GM18511 (cell line): ENCODE measurements at regions not wholly inside any gene's neighbourhood (a gene's known extent, or its start where the extent isn't known, plus 50 kb on each side); places are given as distances from the start of the nearest gene placed in this dataset.
"Not testable (repeated sequence)": the region's sequence is repeated elsewhere in the genome, so short reads cannot be mapped to it uniquely, and the experiment has no call there.

Experiments used
- ATAC-seq: cut with Tn5 transposase; IDR thresholded peaks from one replicate; pipeline ENCODE4 v1.9.1; 2021; ENCODE audit warnings: mild to moderate bottlenecking, moderate library complexity; ENCODE audit not compliant: unreplicated experiment

DNA sequence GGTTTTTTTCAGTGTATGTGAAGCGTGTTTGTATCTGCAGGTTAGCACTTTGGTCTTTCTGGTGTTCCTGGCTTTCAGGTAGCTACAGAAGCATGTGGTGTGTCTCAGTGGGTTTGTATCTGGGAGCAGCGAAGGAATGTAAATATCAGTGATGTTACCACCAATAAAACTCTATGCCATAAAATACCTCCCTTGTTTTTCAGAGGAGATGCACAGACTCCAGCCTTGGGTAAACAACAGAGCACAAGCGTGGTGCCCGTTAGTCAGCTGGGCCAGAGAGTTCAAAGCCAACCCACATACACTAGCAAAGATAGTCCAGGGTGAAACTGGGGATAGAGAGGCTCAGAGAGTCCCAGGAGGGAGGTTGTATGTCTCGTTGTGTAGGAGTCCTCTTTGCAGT lies 393.8 kb downstream of the SMOC2 start:
- ATAC-seq, result no peak

DNA sequence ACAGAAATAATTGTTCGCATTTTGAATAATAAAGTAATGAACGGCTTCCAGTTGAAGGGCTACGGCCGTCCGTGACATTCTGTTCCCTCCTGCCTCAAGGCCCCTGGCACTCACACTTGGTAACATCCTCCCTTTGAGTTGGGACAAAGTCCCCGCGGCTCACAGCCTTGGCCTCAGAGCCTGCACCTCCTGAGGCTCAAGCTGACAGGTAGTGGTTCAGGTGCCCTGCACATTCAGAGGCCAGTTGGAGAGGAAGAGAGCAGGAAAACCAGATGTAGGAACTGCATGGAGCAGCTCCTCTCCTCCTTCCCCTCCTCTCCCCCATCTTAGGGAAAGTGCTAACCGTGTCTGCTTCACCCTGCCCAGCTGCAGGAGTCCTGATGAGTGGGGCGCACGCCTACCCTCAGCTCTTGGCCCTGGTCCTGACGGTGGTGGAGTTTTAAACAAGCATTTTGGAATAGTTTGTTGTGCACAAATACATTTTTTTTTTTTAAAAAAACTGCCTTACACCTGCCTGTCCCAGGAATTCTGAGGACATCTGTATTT lies 393.1 kb downstream of the SMOC2 start:
- no peak for ATAC-seq

DNA sequence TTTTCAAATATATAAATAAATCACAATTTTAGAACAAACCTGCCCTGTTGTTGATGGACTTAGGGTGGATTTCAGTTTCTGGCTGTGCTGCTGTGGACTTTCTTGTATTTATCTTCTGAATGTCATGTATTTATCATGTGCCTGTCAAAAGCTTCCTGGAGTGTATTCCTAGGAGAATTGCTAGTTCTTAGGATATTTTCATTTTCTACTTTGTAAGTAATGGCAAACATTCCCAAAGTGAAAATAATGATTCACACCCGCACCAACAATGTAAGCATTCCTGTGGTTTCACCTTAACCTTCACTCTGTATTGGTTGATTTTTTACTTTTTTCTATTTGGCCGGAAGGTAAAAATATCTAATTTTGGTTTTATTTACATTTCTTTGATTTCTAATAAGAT lies 387.8 kb downstream of the SMOC2 start:
- ATAC-seq, result no peak

DNA sequence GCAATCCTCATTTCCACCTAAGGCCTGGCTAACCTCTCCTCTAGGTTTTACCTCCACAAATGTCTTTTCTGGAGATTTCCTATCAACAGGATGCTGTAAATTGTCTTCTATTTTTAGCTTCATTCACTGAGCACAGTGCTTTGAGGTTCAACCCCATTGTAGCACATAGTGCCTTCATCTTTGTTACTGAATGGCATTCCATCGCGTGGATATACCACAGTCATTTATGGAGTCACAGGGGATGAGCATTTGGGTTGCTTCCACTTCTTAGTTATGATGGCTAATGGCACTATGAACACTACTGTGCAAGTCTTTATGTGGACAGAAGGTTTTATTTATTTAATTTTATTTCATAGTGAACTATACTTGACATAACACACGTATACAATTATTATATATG lies 387.1 kb downstream of the SMOC2 start:
- ATAC-seq, result no peak

DNA sequence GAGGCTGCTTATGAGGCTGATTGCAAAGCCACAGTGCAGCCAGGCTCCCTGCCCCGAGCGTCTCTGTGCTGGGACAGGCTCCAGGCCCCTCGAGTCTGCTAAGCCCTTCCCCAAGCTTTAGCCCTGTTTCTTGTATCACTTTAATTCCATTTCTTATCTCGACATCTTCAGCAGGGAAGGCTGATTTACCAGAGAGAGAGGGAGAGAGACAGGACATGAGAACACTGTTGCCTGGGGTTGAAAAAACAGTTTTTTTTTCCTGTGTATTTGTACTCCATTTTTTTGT lies 386.5 kb downstream of the SMOC2 start:
- ATAC-seq, result no peak

DNA sequence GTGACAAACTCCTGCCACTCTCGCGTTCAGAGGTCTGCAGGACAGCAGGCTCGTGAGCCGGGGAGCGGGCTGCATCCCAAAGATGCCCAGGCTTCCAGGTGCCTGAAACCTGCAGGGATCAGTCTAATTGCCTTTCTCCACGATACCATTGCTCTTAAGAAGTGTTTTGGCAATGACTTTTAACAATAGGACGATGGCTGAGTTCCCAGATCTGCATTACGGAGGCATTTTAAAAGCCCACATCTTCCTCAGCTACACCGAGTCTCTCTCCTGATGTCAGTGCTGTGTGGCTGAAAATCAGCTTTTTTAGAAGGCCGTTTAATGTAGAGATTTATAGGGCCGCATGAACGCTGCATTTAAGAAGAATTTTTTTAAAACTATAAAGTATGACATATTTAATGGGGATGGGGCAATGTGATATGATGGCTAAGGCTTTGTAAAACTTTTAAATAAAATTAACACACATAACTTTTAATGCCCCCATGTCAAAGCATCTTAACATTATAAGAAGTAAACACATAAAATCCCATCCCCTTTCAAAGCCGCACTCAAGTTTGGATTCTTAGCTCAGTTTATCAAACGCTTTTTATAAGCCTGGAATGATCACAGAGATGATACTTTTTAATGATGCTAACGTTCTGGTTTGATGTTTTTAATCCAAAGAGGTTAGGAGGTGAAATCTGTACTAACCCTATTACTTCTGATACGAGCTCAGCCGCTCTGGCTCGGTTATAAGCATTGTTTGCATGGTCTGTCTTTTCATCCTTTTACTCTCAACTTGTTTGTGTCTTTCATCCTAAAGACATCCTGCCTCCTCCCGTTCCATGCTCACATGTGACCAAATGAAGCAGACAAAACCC lies 386.0 kb downstream of the SMOC2 start:
- ATAC-seq, result no peak

DNA sequence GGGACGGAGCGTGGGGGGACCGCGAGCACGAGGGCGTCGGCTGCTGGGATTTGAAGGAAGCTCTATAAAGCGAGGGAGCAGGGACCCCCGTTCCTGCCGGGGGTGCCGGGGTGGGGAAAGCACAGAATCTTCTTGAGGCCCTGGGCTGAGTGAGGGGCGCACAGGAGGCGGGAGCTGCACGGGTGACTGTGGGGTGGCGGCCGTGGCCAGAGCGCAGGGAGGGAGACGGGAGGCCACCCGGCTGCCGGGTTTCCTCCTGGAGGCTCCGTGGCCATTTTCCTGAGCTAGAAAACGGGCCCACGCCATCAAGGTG lies 385.1 kb downstream of the SMOC2 start:
- no peak for ATAC-seq

DNA sequence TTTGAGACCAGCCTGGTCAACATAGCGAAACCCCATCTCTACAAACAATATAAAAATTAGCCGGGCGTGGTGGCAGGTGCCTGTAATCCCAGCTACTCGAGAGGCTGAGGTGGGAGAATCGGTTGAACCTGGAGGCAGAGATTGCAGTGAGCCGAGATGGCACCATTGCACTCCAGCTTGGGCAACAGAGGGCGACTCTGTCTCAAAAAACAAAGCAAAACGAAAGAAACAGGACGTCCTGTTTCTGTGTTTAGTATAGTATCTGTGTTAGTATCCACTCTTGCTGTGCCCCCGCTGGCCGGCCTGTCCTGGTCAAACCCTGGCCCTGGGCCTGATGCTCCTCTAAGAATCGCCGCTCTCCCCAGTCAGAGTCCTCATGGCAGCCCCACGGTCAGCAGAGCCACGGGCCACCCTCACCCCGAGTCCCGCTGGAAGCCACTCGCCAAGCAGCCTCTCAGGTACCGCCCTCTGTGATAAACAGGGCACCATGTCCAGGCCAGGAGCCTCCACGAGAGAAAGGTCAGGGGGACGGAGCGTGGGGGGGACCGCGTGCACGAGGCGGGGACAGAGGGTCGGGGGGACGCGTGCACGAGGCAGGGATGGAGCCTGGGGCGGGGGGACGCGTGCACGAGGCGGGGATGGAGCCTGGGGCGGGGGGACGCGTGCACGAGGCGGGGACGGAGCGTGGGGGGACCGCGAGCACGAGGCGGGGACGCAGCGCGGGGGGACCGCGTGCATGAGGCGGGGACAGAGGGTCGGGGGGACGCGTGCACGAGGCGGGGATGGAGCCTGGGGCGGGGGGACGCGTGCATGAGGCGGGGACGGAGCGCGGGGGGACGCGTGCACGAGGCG lies 384.5 kb downstream of the SMOC2 start:
- no peak for ATAC-seq

DNA sequence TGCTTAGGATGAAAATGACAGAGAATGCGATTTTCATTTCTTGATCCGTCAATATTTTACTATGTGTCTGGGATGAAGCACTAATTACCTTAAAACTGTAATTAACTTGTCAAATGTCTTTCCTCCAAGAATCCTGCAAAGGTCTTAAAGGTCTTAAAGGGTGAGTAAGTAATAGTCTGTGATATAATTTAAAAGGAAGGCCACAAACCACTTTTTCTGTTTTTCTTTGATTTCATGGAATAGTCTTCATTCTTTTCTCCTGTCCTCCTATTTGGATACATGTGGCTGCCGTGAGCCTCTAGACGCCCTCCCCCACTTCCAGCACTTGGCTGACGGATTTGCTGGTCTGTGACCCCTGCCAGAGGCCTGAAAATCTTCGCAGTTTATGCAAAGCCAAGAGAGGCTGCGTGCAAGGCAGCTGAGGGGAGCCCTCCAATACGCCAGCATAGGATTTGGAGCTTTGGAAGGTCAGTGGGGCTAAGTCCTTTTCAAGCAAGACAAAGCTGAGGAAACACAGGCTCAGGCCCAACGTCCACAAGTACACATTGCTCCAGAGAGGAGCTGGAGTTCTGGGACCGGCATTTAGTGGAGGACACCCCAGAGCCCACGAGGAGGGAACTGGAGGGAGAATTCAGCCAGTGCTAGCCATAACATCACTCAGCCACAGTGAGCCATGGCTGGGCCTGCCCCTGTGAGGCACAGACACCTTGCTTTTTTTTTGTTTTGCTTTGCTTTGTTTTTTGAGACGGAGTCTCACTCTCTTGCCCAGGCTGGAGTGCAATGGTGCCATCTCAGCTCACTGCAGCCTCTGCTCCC lies 382.6 kb downstream of the SMOC2 start:
- no peak for ATAC-seq

DNA sequence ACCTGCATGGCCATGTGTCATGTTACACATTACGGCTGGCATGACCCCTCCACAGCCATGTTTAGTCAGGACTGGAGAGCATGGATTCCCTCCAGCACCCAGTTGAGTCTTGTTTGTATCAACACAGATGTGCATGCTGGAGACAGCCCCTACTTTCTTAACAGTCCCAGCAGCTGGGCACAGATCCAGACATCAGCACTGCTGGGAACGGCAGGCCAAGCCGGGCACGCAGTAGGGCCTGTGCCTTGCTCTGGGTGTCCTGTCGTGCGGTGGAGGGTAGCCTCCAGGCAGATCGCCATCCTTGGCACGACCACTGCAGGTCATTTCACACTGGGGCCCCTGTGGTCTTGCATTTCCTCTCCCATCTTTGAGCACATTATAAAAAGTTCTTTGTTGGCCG lies 381.4 kb downstream of the SMOC2 start:
- ATAC-seq, result no peak

DNA sequence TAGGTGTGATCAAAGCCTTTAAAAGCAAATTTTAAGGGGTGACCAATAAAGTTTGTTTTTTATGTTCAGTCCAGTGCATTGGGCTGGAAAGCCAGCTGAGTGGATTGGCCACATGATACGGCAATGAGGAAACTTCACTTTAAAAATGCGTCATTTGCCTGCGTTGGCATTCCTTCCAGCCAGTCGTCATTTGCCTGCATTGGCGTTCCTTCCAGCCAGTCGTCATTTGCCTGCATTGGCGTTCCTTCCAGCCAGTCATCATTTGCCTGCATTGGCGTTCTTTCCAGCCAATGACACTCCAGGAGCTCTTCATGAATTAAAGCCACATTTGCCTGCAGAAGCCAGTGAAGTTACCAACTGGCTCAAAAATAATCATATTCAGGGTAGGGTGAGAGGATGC lies 378.6 kb downstream of the SMOC2 start:
- ATAC-seq, result no peak

DNA sequence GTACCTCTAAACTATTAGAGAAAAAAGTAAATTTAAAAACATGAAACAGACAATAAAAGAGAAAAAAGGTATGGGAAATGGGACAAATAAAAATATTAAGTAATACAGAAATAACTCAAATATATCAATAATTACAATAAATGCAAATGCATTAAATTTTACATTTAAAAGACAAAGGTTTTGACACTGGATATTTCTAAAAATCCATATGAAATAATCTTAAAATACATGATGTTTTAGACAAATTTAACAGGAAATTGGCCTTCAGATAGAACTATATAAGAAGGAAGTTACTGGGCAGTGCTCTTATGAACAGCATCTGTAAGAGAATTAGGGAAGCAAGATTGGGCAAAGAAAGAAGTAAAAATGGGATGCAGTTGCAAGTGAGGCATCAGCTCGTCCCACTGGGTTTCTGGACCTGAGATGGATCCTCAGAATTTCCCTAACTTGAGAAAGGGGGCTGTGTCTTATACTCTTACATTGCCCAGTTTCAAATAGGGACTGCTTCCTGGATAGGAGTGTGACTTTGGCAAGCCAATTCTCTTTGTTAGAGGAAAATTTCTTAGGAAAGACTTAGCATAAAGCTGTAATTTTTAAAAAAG lies 376.7 kb downstream of the SMOC2 start:
- no peak for ATAC-seq

DNA sequence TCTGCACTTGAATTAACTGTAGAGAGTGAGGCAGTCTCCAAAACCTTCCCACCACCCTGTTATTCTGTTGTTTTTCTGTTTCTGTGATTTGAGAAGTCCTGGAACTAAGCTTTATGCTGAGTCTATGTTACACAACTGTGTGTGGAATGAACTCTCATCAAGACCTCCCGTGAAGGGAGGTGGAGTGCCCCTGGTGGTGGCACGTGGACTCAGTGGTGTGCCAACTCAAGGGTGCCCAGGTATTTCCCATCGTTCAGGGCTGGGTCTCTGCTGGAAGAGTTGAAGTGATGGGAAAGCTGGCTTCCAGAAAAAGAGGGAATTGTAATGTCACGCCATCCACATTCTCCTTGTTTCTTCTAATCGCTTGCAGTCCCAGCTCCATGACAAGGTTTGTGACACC lies 374.2 kb downstream of the SMOC2 start:
- ATAC-seq, result no peak

DNA sequence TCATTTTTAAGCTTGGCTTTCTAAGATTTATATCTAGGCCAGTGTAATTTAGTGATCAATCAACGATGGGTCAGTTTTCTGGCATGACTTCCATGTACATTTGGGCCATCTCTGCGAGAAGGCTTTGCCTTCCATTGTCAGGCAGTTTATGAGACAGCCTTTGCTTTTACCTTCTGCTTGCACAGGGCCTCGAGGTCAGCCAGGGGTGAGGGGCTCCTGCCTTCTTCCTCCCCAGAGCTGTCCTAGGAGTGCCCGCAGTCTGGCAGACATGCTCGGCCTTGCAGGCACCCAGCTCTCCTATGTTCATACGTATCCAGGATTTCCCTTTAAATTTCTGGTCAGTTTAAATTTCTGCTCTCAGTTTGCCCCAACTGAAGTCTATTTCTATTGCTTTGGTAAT lies 367.2 kb downstream of the SMOC2 start:
- ATAC-seq, result no peak

DNA sequence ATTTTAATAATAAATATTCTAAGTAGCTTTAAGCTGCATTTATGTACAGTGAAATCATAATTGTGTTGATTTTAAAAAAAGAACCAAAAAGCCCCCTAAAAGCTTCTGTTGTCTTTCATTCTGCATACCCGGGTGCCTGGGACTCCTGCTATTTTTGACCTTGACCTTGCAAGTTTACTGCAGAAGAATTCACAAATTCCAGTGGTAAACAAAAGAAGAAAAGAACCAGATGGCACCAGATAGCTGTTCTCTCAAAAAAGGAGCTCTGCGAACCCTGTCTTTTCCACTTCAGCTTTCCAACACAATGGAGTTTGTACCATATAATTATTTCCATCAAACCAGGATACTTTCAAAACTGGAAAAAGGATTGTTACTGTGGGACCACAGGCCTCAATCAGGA lies 363.3 kb downstream of the SMOC2 start:
- no peak for ATAC-seq

DNA sequence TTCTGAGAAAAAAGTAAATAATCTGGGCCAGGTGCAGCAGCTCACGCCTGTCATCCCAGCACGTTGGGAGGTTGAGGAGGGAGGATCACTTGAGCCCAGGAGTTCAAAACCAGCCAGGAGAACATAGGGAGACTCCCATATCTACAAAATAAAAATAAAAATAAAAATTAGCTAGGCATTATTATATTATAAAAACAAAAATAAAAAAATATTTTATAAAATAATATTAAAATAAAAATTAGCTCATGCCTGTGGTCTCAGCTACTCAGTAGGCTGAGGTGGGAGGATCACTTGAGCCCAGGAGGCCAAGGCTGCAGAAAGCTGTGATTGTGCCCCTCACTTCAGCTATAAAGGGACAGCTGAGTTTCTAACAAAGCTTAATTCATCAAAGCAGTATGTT lies 362.9 kb downstream of the SMOC2 start:
- no peak for ATAC-seq

DNA sequence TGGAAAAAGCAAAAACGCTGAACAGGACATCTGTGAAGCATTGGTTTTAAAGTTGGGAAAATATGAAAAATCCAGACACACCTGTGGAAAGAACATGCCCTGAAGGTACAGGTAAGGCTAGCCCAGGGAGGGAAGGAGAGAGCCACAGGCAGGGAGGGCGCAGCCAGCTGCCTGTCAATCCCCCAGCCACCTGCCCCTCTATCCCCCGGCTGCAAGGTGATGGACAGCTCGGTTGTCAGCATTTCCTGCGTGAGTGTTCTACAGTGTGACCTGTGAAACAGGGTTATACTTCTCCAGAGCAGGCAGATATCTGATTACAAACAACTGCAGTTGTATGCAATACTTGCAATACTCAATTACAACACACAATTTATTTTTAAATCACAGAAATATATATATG lies 358.1 kb downstream of the SMOC2 start:
- no peak for ATAC-seq

DNA sequence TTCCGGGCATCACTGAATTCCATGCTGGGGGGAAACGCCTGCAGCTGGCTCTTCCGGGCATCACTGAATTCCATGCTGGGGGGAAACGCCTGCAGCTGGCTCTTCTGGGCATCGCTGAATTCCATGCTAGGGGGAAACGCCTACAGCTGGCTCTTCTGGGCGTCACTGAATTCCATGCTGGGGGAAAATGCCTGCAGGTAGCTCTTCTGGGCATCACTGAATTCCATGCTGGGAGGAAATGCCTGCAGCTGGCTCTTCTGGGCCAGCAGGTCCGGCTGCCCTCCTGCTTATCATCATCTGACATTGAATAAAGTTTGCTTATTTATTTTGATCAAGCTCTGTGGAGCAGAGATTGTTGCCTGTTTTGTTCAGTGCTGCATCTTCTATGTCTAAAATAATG lies 355.1 kb downstream of the SMOC2 start:
- no peak for ATAC-seq

DNA sequence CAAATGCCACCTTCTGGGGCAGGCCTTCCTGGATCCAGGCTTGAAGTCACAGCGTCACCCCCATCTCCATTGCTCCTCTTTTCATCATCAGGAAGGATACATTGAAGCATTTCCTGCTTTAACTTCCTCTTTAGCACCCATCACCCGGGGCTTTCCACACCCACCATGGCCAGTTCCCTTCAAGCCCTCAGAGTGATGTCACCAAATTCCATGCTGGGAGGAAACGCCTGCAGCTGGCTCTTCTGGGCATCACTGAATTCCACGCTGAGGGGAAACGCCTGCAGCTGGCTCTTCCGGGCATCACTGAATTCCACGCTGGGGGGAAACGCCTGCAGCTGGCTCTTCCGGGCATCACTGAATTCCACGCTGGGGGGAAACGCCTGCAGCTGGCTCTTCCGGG lies 354.6 kb downstream of the SMOC2 start:
- ATAC-seq, result not testable (repeated sequence)

DNA sequence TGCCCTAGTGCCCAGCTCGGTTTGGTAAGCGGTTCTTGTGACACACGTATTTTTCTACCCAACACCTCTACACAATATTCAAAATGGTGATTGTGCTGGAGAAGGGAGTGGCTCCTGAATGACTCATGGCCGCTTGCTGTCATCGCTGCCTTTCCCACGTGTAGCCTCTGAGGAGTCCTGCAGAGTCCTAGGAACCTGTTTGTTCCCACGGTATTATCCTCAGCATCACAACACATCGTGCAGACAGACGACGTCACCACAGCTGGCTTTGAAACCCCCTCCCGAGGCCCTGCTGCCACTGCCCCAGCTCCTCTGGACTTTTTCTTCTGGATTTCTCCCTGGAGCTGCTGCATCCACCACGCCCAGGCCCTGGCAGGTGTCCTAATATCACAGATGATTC lies 353.5 kb downstream of the SMOC2 start:
- ATAC-seq, result no peak

DNA sequence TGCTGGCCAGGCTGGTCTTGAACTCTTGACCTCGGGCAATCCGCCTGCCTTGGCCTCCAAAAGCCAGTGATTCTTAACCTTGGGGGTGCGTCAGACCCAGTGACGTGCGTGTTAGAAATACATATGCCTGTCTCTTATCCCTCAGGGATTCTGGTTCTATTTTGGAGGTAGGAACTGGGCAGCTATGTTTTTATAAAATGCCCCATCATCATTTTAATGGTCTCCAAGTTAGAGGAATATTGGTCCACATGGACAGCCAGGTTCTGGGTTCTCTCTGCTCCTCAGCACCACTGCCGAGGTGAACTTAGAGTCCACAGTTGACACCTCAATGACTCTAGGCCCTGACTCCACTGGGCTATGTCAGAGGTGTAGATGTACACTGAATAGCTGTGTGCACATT lies 352.7 kb downstream of the SMOC2 start:
- ATAC-seq, result no peak
